GM19023 (cell line): ENCODE measurements at regions not wholly inside any gene's neighbourhood (a gene's known extent, or its start where the extent isn't known, plus 50 kb on each side); places are given as distances from the start of the nearest gene placed in this dataset.
"Not testable (repeated sequence)": the region's sequence is repeated elsewhere in the genome, so short reads cannot be mapped to it uniquely, and the experiment has no call there.

Experiments
- ATAC-seq: cut with Tn5 transposase; IDR thresholded peaks from one replicate; pipeline ENCODE4 v1.9.1; 2021; ENCODE audit warnings: mild to moderate bottlenecking, moderate library complexity; ENCODE audit not compliant: unreplicated experiment

DNA sequence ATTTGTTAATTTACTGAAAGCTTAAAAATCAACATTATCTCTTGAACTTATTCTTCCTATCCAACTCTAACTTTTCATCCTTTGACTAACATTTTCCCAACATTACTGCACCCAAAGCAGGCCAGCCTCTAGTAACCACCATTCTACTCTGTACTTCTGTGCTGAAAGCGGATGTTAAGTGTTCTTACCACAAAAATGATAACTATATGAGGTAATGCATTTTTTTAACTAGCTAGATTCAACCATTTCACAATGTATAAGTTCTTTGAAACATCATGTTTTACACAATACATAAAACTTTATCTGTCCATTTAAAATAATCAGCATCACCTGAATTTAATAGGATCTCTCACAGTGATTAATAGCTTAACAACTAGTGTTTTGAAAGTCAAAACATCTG, 468.5 kb upstream of the MGAT4C start:
- no peak for ATAC-seq

GRCh38 chr12:86723326-86723725, 467.1 kb upstream of the MGAT4C start:
- no peak for ATAC-seq

DNA sequence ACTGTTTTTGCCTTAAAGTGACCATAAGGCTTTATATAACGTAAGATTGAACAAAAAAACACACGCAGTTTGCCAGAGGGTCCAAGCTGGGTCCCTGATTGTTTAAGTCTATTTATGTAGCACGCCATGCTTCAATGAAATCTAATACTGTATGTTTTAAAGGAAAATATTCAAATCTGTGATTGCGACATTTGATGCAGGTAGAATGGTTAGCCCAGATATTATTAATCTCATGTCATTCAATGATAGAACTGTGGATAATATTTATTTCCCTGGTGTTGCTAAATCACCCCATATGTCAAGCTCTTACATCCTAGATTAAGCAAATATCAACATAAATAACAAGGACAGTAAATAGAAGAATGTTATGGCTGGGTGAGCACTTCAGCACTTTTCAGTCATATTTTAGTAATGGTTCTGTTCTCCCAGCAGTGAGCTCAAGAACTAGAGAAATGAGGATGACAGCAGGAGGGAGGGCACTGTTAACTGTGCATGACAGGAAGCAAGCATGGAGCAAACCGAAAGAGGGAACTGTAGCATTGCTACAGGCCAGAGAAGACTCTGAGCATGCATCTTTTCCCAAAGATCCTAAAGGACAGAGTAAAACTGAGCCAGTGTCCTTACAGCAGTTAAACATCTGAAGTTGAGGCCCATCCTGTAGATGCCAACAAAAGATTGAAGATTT, 465.7 kb upstream of the MGAT4C start:
- no peak for ATAC-seq

- ATAC-seq = no peak
Observed at GRCh38 chr12:86719381-86719780, 463.2 kb upstream of the MGAT4C start.

DNA sequence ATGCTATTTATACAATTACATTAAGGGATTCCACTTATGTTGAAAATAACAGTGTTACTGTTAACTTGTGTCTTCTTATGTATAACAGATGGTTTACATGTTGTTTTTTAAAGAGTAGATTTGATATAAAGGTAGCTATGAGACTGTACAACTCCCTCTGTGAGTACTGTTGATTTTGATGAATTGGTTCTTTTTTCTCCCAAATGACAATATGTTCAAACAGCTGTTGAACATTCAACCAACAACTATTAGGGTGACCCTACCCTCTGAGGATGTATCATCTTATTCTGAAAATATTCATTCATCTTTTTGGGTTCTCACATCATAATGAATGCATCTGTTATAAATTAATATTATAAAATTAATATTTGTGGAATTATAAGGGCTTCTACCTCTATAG, 456.9 kb upstream of the MGAT4C start:
- ATAC-seq = no peak

GRCh38 chr12:86712425-86712843, 456.2 kb upstream of the MGAT4C start:
- ATAC-seq = no peak

- ATAC-seq = no peak
Observed at GRCh38 chr12:86711731-86712130, 455.5 kb upstream of the MGAT4C start.

DNA sequence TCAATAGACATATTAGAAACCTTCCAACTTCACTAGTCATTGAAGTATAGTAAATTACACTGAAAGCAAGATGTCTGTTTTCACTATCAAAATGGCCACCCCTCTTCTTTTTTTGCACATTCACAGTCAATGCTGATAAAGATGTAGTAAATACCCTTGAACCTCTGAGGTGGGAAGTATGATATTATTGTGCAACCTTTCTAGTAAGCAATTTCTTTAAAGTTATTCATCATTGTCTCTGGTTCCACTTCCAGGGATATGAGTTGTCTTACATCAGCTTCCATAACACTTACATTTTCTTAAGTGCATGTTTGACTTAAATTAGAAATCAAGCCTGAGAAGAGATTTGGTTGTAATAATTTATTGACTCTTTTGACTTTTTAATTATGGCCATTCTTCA, 453.9 kb upstream of the MGAT4C start:
- no peak for ATAC-seq

GRCh38 chr12:86709017-86709416, 452.8 kb upstream of the MGAT4C start:
- not testable (repeated sequence) for ATAC-seq

DNA sequence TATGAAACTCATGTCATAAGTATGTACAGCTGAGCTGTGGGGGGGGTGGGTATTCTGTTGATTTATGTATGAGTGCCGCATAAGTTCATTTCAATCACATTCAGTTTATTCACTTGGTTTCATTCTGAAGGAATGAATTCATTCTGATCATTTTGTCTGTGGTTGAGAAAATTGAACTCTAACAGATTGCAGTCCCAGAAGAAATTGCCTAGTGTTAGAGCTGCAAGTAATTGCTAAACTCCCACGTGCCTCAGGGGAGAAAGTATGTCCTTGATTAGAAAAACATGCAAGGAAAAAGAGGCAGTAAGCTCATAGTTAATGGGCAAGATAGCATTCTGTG, 442.4 kb upstream of the MGAT4C start:
- no peak for ATAC-seq

DNA sequence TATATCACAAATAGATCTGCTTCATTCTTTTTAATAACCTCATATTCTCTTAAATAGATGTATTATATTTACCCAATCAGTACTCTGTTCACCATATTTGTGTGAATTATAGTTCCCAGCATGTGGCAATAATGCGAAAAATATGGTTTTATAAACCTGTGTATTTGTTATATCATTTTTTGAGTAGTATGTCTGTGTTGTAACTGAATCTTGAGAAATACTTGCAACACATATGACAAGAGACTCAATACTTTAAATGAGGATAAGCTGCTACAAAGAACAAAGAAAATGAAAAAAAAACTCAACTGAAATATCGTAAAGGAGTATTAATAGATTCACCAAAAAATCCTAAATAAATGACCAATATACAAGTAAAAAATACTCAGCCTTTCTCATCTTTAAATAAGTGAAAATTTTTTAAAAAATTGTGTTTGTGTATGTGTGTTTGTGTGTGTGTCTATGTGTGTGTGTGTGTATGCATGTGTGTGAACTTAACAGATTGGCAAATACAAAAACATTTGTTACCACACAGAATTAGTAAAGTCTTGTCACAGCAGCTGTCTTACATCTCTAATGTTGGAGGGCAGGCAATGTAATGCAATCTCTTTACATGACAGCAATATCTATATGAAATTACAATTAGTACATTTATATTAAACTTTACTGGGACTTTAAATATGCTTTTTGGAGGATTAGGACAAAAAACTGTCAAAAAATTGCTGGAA, 441.9 kb upstream of the MGAT4C start:
- ATAC-seq = no peak

DNA sequence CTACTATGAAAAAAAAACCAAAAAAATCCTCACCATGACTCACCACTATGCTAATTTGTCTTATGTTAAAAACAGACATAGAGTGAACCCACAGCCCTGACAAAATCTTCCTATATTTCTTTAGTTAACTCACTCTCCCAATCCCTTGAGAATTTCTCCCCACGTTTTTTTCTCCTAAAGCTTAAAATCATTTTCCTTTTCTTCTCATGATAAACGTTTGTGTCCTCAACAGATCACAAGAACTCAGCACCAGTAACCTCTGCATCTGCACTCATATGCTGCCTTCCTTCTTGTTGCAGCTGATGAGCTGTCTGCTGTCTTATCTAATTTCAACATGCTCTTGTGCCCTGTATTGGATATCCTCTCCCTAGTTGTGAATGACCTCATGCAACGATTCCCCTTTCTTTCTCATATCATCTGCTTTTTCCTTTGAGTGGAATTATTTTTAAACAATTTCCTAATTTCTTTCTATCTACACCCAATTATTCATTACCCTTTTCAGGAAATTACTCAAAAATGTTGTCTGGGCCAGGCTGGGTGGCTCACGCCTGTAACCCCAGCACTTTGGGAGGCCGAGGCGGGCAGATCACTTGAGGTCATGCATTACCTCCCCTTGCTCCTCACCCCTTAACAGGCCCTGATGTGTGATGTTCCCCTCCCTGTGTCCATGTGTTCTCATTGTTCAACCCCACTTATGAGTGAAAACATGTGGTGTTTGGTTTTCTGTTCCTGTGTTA, 427.5 kb upstream of the MGAT4C start:
- no peak for ATAC-seq

- no peak for ATAC-seq
Observed at GRCh38 chr12:86681060-86681459, 424.9 kb upstream of the MGAT4C start.

DNA sequence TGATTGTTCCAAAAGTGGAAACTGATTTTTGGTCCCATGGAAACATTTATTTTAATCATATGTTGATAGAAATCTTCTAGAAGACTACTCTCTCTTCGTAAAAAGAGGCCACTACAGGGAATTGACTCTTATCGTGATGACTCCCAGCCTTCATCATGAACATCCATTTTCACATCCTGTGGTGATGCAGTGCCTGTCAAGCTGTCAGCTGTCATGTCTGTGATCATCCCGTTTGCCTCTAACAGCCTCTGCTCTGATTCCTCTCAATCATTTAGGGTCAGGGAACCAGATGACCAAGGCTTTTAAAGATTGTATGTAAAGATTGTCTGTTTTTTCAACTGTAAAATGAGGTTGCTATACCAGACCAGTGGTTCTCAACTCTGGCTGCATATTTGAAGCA, 419.0 kb upstream of the MGAT4C start:
- no peak for ATAC-seq

DNA sequence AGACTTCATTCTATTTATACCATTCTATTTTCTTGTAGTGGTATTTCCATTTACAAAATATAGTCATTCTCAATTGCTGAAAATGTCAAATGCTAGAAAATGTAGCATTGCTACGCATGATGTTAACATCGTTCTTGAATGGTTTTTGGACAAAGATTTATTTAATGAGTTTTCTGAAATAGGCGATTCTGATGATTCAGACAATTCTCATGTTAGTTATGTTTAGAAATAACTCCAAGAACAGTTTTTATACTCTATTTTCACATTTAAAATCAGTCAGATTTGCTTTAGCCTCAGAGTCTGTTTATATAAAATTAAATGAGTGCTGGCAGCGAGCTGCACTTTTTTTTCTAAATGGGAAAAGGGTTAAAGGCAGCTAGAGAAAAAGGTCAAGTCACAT, 414.8 kb upstream of the MGAT4C start:
- ATAC-seq = no peak

GRCh38 chr12:86669010-86669409, 412.8 kb upstream of the MGAT4C start:
- ATAC-seq = no peak

DNA sequence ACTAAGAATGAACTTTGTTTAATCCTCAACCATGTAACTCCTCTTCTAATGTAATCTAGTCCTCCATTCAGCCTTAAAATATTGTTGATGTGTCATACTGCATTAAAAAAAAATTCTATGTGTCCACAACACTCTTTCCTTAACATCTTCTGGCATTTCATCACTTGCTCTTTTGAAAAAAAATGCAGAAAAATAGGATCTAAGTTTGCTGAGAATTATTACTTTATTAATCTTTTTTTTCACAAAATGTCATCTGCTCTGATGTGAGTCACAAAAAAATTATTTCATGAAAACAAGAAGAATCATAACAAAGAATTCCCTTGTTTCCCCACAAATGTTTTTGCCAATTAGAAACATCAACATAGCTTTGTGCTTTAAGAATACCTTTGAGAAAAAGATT, 410.1 kb upstream of the MGAT4C start:
- ATAC-seq = no peak

DNA sequence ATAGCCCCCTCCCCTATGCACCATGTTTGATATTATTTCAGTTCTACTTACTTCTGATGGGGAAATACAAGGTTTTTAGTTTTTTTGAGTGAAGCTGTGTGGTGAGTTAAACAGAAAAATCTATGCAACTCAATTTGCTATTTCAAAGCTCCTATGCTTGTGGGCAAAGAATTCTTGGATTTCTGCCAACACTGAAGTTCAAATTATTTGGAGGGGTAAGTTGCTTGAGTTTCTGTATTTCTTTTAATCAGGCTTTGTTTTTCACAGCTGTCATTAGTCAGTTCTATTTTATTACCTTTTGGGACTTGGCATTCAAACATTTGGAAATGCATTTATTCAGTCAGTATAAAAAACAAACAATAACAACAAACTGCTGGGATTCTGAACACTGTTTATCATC, 407.5 kb upstream of the MGAT4C start:
- ATAC-seq = no peak

DNA sequence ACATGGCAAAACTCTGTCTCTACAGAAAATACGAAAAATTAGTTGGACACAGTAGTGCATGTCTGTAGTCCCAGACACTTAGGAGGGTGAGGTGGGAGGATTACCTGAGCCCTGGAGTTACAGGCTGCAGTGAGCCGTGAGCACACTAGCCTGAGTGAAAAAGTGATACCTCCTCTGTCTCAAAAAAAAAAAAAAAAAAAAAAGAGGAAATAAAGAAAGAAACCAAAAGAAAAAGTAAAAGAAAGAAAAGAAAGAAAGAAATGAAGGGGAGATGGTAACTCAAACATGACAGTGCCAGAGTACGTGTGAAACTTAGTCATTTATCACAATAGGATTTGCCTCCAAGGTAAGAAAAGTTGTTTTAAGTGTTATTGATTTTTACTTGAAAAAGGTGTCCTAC, 407.0 kb upstream of the MGAT4C start:
- ATAC-seq = no peak

DNA sequence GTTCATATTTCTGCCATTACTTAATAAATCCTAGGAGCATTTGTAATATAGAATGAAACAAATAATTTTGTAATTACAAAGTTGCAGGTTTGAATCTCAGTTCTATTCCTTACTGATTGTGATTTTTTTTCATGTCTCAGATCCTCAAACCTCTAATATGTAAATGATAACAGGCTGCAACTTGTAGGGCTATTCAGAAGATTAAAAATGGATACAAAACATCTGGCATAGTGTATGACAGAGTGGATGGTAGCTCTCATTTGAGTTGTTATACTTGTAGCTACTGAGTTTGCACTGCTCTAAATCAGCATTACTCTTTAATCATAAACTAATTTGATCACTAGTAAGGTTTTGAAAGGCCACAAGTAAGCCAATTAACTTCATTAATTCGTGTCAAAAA, 406.3 kb upstream of the MGAT4C start:
- no peak for ATAC-seq

DNA sequence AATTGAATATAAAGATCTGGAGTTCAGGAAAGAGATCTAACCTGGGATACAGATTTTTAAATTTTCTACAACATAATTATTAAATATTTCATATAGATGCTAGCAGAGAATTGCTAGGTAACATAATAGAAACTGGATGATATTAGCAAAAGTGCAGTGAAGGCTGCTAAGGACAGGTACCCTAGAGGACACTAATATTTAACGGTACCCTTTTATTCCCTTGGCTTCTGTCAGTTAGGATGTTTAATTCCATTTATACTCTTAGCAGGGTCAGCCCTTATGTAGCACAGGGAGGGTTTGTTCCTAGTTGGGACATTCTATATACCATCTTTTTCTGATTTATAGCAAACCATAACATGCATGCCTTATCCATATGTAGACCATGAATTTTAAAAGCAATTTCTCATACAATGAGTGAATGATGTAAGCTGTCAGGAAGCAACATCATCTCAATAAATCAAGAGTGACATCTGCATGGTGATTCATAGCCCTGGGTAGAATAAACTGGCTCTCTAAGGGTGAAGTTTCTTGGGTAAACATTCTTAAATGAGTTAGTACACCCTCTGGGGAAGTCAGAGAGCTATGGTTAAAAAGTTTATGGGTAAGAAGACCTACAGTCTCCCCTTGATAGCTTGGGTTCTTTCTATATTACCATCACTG, 404.4 kb upstream of the MGAT4C start:
- no peak for ATAC-seq

- no peak for ATAC-seq
Observed at GRCh38 chr12:86659985-86660384, 403.8 kb upstream of the MGAT4C start.
